B cell (primary cell): ENCODE measurements at regions not wholly inside any gene's neighbourhood (a gene's known extent, or its start where the extent isn't known, plus 50 kb on each side); places are given as distances from the start of the nearest gene placed in this dataset.

Experiments
- ATAC-seq: fragments of 200-7000 bp; cut with Tn5 transposase; one replicate; pipeline ENCODE4 v1.10.0; 2021; ENCODE audit warnings: low read depth, mild to moderate bottlenecking, moderate number of reproducible peaks, moderate library complexity
- CTCF ChIA-PET: fragments of 350-600 bp; sonication (Branson Sonifier 250); formaldehyde crosslinking; loops from one replicate; lab custom pipeline; 2021; ENCODE audit warnings: antibody characterized with exemption, inconsistent platforms; lab: Charles Lee
- POLR2A ChIA-PET: fragments of 350-600 bp; sonication (Branson Sonifier 250); formaldehyde crosslinking; loops from one replicate; lab custom pipeline; 2021; ENCODE audit warnings: antibody characterized with exemption; lab: Charles Lee
- DNase-seq: peaks from one replicate; pipeline ENCODE4 v3.0.0; 2013
- H2AFZ ChIP-seq: 2 replicates; pipeline ENCODE4 v1.6.1; 2012; ENCODE audit warnings: mild to moderate bottlenecking, low read depth, low read length; ENCODE audit not compliant: insufficient read depth, poor library complexity, severe bottlenecking
- H3K27ac ChIP-seq, 2 donors: 1 replicate in 1 of 2; 2 replicates in 1 of 2; pipeline ENCODE4 v1.5.1; 2012 to 2013; ENCODE audit warnings: low read length in 2 of 2, mild to moderate bottlenecking in 2 of 2, moderate library complexity in 1 of 2
- H3K27me3 ChIP-seq, 4 experiments: fragments of 200-600 bp in 1 of 4; sonication (generic) in 1 of 4; replicated peaks in 1 of 4; 1 replicate in 2 of 4; 2 replicates in 2 of 4; pipeline versions ENCODE4 v1.6.1 to v1.7.0; 2013 to 2016; ENCODE audit warnings: low read length in 3 of 4, mild to moderate bottlenecking in 2 of 4, mixed read lengths in 1 of 4, moderate library complexity in 1 of 4; ENCODE audit not compliant: insufficient read depth in 4 of 4, control insufficient read depth in 3 of 4; ENCODE audit errors: control extremely low read depth in 1 of 4
- H3K36me3 ChIP-seq, 2 experiments: replicated peaks in 1 of 2; 1 replicate in 1 of 2; 2 replicates in 1 of 2; pipeline versions ENCODE4 v1.6.1 to v1.7.1; 2013; ENCODE audit warnings: low read length in 1 of 2; ENCODE audit not compliant: insufficient read depth in 2 of 2, control insufficient read depth in 1 of 2; ENCODE audit errors: control extremely low read depth in 1 of 2, extremely low read depth in 1 of 2
- H3K4me1 ChIP-seq, 2 donors: fragments of 200-600 bp in 1 of 2; sonication (generic) in 1 of 2; 1 replicate in 1 of 2; 2 replicates in 1 of 2; pipeline versions ENCODE4 v1.5.1 to v1.6.1; 2013 to 2017; ENCODE audit warnings: low read length in 2 of 2; ENCODE audit not compliant: control insufficient read depth in 2 of 2, insufficient read depth in 2 of 2
- H3K4me2 ChIP-seq: replicated peaks from 2 replicates; pipeline ENCODE3; 2012; ENCODE audit warnings: mild to moderate bottlenecking, low read depth, low read length; ENCODE audit not compliant: poor library complexity, severe bottlenecking
- H3K4me3 ChIP-seq, 5 experiments: fragments of 200-600 bp in 1 of 5; sonication (generic) in 1 of 5; 1 replicate in 3 of 5; 2 replicates in 2 of 5; pipeline versions ENCODE4 v1.5.1 to v1.7.0; 2011 to 2016; ENCODE audit warnings: low read length in 4 of 5, mild to moderate bottlenecking in 4 of 5, low read depth in 2 of 5, control low read depth in 1 of 5, moderate library complexity in 1 of 5; ENCODE audit not compliant: insufficient read depth in 1 of 5; ENCODE audit errors: control extremely low read depth in 1 of 5, extremely low read depth in 1 of 5
- H3K79me2 ChIP-seq: fragments of 200-600 bp; sonication (generic); one replicate; pipeline ENCODE4 v1.6.0; 2016; ENCODE audit warnings: low read length; ENCODE audit not compliant: control insufficient read depth, insufficient read depth
- H3K9ac ChIP-seq: fragments of 200-600 bp; sonication (generic); 2 replicates; pipeline ENCODE4 v1.6.1; 2017; ENCODE audit warnings: mild to moderate bottlenecking, low read length, moderate library complexity
- H3K9me3 ChIP-seq, 3 donors: one replicate each; pipeline versions ENCODE4 v1.6.1 to v1.7.1; 2013; ENCODE audit warnings: low read length in 2 of 3; ENCODE audit not compliant: control insufficient read depth in 2 of 3, insufficient read depth in 1 of 3; ENCODE audit errors: control extremely low read depth in 1 of 3
- H4K20me1 ChIP-seq: 2 replicates; pipeline ENCODE4 v1.6.0; 2012; ENCODE audit warnings: mild to moderate bottlenecking, low read length; ENCODE audit not compliant: insufficient read depth, control insufficient read depth, poor library complexity, severe bottlenecking
- H3K27ac Mint-ChIP-seq: one replicate; pipeline ENCODE4 v1.8.0; 2021; ENCODE audit warnings: mixed read lengths
- H3K27me3 Mint-ChIP-seq: one replicate; pipeline ENCODE4 v1.8.0; 2021; ENCODE audit warnings: mixed read lengths
- H3K4me1 Mint-ChIP-seq: one replicate; pipeline ENCODE4 v1.8.0; 2021; ENCODE audit warnings: mixed read lengths
- H3K4me3 Mint-ChIP-seq: one replicate; pipeline ENCODE4 v1.8.0; 2021; ENCODE audit warnings: mixed read lengths
- H3K9me3 Mint-ChIP-seq: one replicate; pipeline ENCODE4 v1.8.0; 2022; ENCODE audit warnings: mixed read lengths; ENCODE audit not compliant: insufficient read depth
- EZH2 ChIP-seq: IDR thresholded peaks from 2 replicates; pipeline ENCODE4 v1.6.1; 2012; ENCODE audit warnings: borderline replicate concordance, low read depth, mild to moderate bottlenecking, moderate library complexity, low read length; ENCODE audit not compliant: insufficient read depth, poor library complexity, severe bottlenecking
- WGBS: methylation state at CpG from one replicate; pipeline ENCODE4 v1.1.5; 2013; ENCODE audit warnings: missing lambda C conversion rate; ENCODE audit not compliant: insufficient coverage; 5-methylcytosine and 5-hydroxymethylcytosine counted together
- intact Hi-C: fragments of 100-400 bp; cut with micrococcal nuclease; formaldehyde crosslinking; loops from one replicate; pipeline ENCODE4 v1.10.0; 2022
- TF ChIP-seq, protein P1 (sequence below): fragments of 200-600 bp; IDR thresholded peaks from one replicate; pipeline ENCODE4 v1.8.0; 2022; ENCODE audit warnings: antibody characterized with exemption, mild to moderate bottlenecking

DNA sequence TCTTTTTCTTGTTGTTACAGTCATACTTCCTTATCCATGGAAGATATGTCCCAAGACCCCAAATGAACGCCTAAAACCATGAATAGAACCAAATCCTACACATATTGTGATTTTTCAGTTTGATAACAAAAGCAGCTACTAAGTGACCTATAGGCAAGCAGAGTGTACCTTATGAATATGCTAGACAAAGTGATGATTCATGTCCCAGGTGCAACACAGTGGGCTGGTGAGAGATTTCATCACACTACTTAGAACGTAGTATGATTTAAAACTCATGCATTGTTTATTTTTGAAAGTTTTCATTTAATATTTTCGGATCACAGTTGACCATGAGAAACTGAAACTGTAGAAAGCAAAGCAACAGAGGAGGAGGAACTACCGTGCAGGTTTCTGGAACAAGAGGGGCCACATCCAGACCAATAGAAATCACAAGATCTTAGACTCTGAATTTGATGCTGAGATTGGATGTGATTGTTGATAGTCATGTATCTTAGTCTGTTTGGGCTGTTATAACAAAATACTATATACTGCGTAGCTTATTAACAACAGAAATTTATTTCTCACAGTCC lies 470.8 kb upstream of the VRK2 start:
- DNase-seq = no peak
- H3K4me3 ChIP-seq = no peak overlapping the region
- ChIA-PET POLR2A (no interaction called here), CTCF (no interaction called here)
- H3K9me3 Mint-ChIP-seq = no peaks in the 10 kb centered on the region
- no peaks in the 10 kb centered on the region for H4K20me1 ChIP-seq
- intact Hi-C loops = no loop called here
- no peak for ATAC-seq
- H3K9ac ChIP-seq = no peak overlapping the region
- no CpG with 5 or more reads among the region's 5 CpGs for WGBS
- no peaks in the 10 kb centered on the region for H3K4me1 ChIP-seq
- H3K27me3 Mint-ChIP-seq = no peaks in the 10 kb centered on the region
- H3K27me3 ChIP-seq = no peaks in the 10 kb centered on the region
- H3K27ac Mint-ChIP-seq = no peak overlapping the region
- no peaks in the 10 kb centered on the region for H3K79me2 ChIP-seq
- H2AFZ ChIP-seq = no peak overlapping the region
- no peak for TF ChIP-seq EZH2
- TF ChIP-seq, protein P1, sequence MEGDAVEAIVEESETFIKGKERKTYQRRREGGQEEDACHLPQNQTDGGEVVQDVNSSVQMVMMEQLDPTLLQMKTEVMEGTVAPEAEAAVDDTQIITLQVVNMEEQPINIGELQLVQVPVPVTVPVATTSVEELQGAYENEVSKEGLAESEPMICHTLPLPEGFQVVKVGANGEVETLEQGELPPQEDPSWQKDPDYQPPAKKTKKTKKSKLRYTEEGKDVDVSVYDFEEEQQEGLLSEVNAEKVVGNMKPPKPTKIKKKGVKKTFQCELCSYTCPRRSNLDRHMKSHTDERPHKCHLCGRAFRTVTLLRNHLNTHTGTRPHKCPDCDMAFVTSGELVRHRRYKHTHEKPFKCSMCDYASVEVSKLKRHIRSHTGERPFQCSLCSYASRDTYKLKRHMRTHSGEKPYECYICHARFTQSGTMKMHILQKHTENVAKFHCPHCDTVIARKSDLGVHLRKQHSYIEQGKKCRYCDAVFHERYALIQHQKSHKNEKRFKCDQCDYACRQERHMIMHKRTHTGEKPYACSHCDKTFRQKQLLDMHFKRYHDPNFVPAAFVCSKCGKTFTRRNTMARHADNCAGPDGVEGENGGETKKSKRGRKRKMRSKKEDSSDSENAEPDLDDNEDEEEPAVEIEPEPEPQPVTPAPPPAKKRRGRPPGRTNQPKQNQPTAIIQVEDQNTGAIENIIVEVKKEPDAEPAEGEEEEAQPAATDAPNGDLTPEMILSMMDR = no peak
- H3K4me1 Mint-ChIP-seq = no peaks in the 10 kb centered on the region
- H3K4me3 Mint-ChIP-seq = no peak overlapping the region
- no peaks in the 10 kb centered on the region for H3K36me3 ChIP-seq
- no peak overlapping the region for H3K4me2 ChIP-seq
- no peaks in the 10 kb centered on the region for H3K9me3 ChIP-seq
- H3K27ac ChIP-seq = no peak overlapping the region

DNA sequence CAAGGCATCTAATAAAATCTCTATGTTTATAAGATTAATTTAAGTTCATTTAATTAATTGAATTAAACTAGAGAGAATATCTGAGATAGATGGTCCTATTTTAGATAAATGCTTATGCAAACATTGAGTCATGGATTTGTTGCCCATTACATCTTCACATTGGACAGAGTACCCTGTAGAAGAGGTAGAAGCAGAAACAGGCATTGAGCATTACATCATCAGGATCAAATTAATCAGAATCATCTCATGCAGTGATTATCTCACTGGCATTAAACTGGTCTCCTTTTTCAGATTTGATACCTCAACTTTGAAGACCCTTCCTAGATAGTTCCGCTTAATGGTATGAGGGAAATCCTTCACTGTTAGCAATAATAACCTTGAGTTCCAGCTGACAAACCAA lies 469.6 kb upstream of the VRK2 start:
- Histone ChIP-seq H4K20me1 (no peaks in the 10 kb centered on the region), H2AFZ (no peak overlapping the region), H3K4me1 (no peaks in the 10 kb centered on the region), H3K9ac (no peak overlapping the region), H3K79me2 (no peaks in the 10 kb centered on the region), H3K4me3 (no peak overlapping the region), H3K9me3 (no peaks in the 10 kb centered on the region), H3K27me3 (no peaks in the 10 kb centered on the region), H3K36me3 (no peaks in the 10 kb centered on the region), H3K27ac (no peak overlapping the region), H3K4me2 (no peak overlapping the region)
- CTCF ChIA-PET = no interaction called here
- Mint-ChIP-seq H3K4me1 (no peaks in the 10 kb centered on the region), H3K9me3 (no peaks in the 10 kb centered on the region), H3K27ac (no peak overlapping the region), H3K4me3 (no peak overlapping the region), H3K27me3 (no peaks in the 10 kb centered on the region)
- POLR2A ChIA-PET = no interaction called here
- TF ChIP-seq, protein P1 = no peak
- TF ChIP-seq EZH2 = no peak
- WGBS = no CpG with 5 or more reads among the region's 1 CpG
- ATAC-seq (no peak), DNase-seq (no peak)
- intact Hi-C loops = no loop called here
